H1 (cell line): ENCODE measurements at regions not wholly inside any gene's neighbourhood (a gene's known extent, or its start where the extent isn't known, plus 50 kb on each side); places are given as distances from the start of the nearest gene placed in this dataset.

ENCODE experiments used
- EZH2 ChIP-seq: fragments of 200-600 bp; sonication (generic); IDR thresholded peaks from 2 replicates; pipeline ENCODE4 v1.7.1; 2012; ENCODE audit warnings: low read depth, mild to moderate bottlenecking, moderate library complexity, low read length, inconsistent platforms; ENCODE audit not compliant: severe bottlenecking

- no peak for TF ChIP-seq EZH2
Observed at GRCh38 chr12:32016680-32017482, 57.7 kb downstream of the RESF1 start (continued).
